HG03342 (cell line): ENCODE measurements at regions not wholly inside any gene's neighbourhood (a gene's known extent, or its start where the extent isn't known, plus 50 kb on each side); places are given as distances from the start of the nearest gene placed in this dataset.
"Not testable (repeated sequence)": the region's sequence is repeated elsewhere in the genome, so short reads cannot be mapped to it uniquely, and the experiment has no call there.

ENCODE experiments used
- ATAC-seq: cut with Tn5 transposase; IDR thresholded peaks from one replicate; pipeline ENCODE4 v1.9.1; 2021; ENCODE audit warnings: mild to moderate bottlenecking, moderate library complexity; ENCODE audit not compliant: unreplicated experiment

GRCh38 chr10:52533986-52534385 lies 219.9 kb downstream of the DKK1 start:
- no peak for ATAC-seq

DNA sequence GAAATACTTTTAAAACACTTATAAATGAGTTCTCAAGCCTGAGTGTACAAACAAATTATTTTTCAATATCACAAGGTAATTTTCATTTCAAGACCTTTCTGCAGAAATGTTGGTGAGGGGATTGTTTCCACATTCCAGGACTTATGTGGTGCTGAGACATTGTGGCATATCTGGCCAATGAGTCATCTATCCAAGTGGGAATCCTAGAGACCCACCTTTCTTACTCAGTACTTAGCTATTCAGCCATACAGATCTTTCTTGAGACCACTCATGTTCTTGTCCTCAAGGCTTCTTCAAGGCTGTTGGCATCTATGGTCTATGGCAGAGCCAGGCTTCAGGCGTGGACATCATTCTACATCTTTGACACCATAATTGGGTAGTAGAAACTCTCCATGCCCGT lies 225.4 kb downstream of the DKK1 start:
- no peak for ATAC-seq

GRCh38 chr10:52540479-52540984 lies 226.5 kb downstream of the DKK1 start:
- ATAC-seq: no peak

GRCh38 chr10:52541006-52541473 lies 227.0 kb downstream of the DKK1 start:
- ATAC-seq: no peak

DNA sequence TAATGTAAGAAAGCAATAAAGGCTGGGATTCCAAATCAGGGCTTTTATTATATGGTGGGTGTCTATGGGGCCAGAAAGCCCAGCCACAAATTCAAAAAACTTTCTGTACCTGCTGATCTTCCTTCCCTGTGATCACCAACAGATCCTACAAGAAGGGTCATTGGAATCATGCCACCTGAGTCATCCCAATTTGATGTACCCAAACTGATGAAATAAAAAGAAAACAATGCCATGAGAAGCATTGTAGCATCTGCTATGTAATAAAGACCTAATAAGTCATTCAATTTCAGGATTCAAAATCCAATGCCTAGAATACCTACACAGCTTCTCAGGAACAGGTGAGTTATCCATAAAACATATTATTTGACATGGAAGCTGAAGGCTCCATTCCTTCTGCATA lies 228.8 kb downstream of the DKK1 start:
- no peak for ATAC-seq

DNA sequence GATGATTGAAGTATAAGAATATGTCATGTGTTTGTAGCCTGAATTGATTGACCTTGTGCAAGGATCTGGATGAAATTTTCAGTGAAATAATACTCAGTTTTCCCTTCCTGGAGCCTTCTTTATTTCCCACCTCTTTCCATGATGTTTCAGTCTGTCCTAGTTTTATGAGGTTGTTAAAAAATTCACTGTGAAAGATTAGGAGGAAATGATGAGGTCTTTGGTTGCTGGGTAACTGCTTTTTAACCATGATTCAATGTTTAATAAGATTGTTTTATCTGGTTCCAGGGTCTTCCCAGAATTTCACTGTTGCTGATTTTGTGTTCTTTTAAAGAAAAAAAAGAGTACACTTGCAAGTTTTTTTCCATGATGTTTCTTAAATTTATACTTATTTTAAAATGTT lies 221.5 kb downstream of the MBL2 start:
- ATAC-seq: no peak

DNA sequence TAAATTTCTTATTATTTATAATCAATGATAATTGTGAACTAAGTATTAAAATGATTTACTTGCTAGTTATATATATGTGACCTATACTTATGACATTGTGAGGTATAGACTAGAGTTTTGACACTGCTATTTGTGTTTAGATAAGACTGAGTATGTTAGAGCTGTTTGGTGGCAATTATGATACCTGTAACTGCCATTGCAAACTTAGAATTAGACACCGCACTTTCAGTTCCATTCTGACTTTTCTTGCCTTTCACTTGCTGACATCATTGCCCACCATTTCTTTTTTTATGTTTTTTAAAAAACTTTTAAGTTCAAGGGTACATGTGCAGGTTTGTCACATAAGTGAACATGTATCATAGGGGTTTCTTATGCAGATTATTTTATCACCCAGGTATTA lies 214.5 kb downstream of the MBL2 start:
- no peak for ATAC-seq

- ATAC-seq: no peak
Observed at GRCh38 chr10:52561322-52561721, 211.3 kb downstream of the MBL2 start.

DNA sequence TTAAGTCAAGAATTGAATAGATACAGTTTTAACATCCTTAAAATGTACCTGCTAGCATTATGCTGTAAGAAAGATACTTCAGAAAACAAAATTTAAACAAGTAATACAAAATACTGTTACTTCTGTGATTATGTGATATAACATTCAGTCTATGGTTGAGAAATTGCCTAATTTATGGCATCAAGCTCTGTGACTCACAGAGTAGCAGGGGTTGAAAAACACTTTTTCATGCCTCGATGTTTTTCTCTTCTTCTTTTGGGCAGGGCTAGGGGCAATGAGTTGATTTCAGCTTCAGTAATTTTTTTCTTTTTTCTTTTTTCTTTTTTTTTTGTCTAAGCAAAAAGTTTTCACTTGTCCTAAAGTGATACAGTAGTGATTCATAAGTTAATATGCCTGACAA lies 209.2 kb downstream of the MBL2 start:
- no peak for ATAC-seq

- peak; percentile 41 for ATAC-seq
Observed at GRCh38 chr10:52566471-52567246, 205.9 kb downstream of the MBL2 start.

- no peak for ATAC-seq
Observed at GRCh38 chr10:52567247-52567580, 205.4 kb downstream of the MBL2 start.

- no peak for ATAC-seq
Observed at GRCh38 chr10:52568309-52568708, 204.3 kb downstream of the MBL2 start.

- ATAC-seq: no peak
Observed at GRCh38 chr10:52570490-52570889, 202.1 kb downstream of the MBL2 start.

- ATAC-seq: no peak
Observed at GRCh38 chr10:52571018-52571417, 201.6 kb downstream of the MBL2 start.

GRCh38 chr10:52571516-52572182 lies 200.9 kb downstream of the MBL2 start:
- no peak for ATAC-seq

DNA sequence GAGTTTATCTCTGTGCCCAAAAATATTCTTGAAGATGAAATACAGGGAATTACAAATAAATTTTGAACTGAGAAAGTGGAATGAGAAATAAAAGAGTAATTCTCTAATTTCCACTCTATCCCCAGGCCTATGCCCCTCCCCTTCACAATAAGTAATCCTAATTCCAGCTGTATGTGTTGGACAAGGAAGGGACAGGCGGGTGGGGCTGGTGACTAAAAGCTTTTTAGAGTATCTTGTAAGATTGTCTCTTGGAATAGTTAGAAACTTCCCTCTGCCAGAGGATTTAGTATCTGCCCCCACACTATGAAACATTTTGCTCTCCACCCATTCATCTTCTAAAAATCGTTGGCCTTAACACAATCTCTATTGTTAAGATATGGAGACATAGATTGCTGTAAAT lies 199.2 kb downstream of the MBL2 start:
- ATAC-seq: no peak

DNA sequence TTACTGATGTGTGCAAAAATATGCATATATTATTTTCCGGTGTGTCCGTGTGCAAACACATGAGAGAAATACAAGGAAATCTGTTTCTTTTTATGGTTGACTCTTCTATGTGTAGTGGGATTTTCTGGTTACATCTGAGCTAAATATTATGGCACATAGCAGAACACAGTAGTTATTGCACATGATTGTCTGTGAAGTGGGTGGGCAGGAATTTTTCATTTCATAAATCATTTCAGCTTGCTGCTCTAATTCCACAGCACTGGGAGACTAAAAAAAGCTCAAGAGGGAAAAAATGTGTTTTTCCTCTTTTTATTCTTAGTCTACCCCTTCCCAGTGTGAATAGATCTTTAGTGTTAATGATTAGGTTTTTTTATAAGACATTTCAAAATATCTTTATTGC lies 197.9 kb downstream of the MBL2 start:
- no peak for ATAC-seq

GRCh38 chr10:52577047-52577446 lies 195.5 kb downstream of the MBL2 start:
- no peak for ATAC-seq

GRCh38 chr10:52578871-52579405 lies 193.6 kb downstream of the MBL2 start:
- no peak for ATAC-seq

GRCh38 chr10:52581636-52582035 lies 190.9 kb downstream of the MBL2 start:
- ATAC-seq: not testable (repeated sequence)

GRCh38 chr10:52583336-52583735 lies 189.2 kb downstream of the MBL2 start:
- no peak for ATAC-seq

- no peak for ATAC-seq
Observed at GRCh38 chr10:52586710-52587109, 185.9 kb downstream of the MBL2 start.
